ENCODE measurements at regions not wholly inside any gene's neighbourhood (a gene's known extent, or its start where the extent isn't known, plus 50 kb on each side); places are given as distances from the start of the nearest gene placed in this dataset.

GRCh38 chr5:51468196-51468595 is 84.9 kb downstream of the ISL1 start (continued):
- no peak for TF ChIP-seq TAF1 (IDR thresholded peaks at IDR 0.05; ENCODE audit: borderline replicate concordance, low read depth, low read length)
- TF ChIP-seq CHD2 (IDR thresholded peaks at IDR 0.05; ENCODE audit: low read length, partially characterized antibody) = peak; percentile 49
- peak; percentile 54 for TF ChIP-seq GATA2 (CRISPR knock-in tag; IDR thresholded peaks at IDR 0.05)

GRCh38 chr5:51471630-51472029 is 88.4 kb downstream of the ISL1 start:
- no peaks in the 10 kb centered on the region for H3K36me3 ChIP-seq (replicated peaks in 1 of 2; ENCODE audit: control insufficient read depth in 1 of 2, insufficient read depth in 2 of 2, low read length in 1 of 2)
- CTCF ChIA-PET = interaction anchor here (0.6 to 1.4 kb wide), 3 partner anchors 47 to 508 kb away, joined by 3 to 5 read pairs (median 3); no protein-coding TSS in a partner anchor

More at GRCh38 chr5:51471630-51472029, 88.4 kb downstream of the ISL1 start:
- Histone ChIP-seq H3K9me2 (no peaks in the 10 kb centered on the region), H3K9ac (no peak overlapping the region), H3K27ac (ENCODE audit: low read depth in 2 of 2, low read length in 1 of 2) (peak overlapping the region in 1 of 2 experiments; percentile 99; a peak in 3 of 4 replicates), H3K4me3 (ENCODE audit: low read depth in 2 of 2, low read length in 1 of 2) (peak overlapping the region in 1 of 2 experiments; percentile 15; a peak in 2 of 4 replicates), H3F3A (replicated peaks; ENCODE audit: insufficient read depth) (no peaks in the 10 kb centered on the region), H3K79me2 (ENCODE audit: insufficient read depth) (no peaks in the 10 kb centered on the region), H3K9me3 (no peaks in the 10 kb centered on the region), H2AFZ (ENCODE audit: low read depth) (no peak overlapping the region; the same call in 1 of the 2 replicates), H3K4me2 (no peak overlapping the region), H4K20me1 (ENCODE audit: insufficient read depth) (no peaks in the 10 kb centered on the region), H3K4me1 (ENCODE audit: control insufficient read depth in 1 of 2, insufficient read depth in 2 of 2, low read depth in 1 of 2, low read length in 1 of 2) (peaks cover 0 to 39% of the 10 kb centered on the region in 2 experiments; a peak in 2 of 4 replicates), H3K27me3 (ENCODE audit: insufficient read depth) (no peaks in the 10 kb centered on the region)
- peak in 1 of 2 experiments; percentile 44; a peak in 1 of 4 replicates for TF ChIP-seq EP300 (IDR thresholded peaks at IDR 0.05; ENCODE audit: borderline replicate concordance in 1 of 2, low read depth in 1 of 2, low read length in 1 of 2)
- no peak for TF ChIP-seq CTCF (IDR thresholded peaks at IDR 0.05)
- no peak for TF ChIP-seq TAF1 (IDR thresholded peaks at IDR 0.05; ENCODE audit: borderline replicate concordance, low read depth, low read length)
- TF ChIP-seq JUND (IDR thresholded peaks at IDR 0.05) = 0 out of 2 replicates have a peak, but pooled peaks have one; percentile 32
- TF ChIP-seq SIN3A (IDR thresholded peaks at IDR 0.05; ENCODE audit: borderline replicate concordance, low read depth, low read length) = no peak
- TF ChIP-seq NFIC (IDR thresholded peaks at IDR 0.05; ENCODE audit: borderline replicate concordance) = 0 out of 2 replicates have a peak, but pooled peaks have one; percentile 18
- TF ChIP-seq REST (IDR thresholded peaks at IDR 0.05; ENCODE audit: low read depth, low read length) = no peak
- TF ChIP-seq MAX (IDR thresholded peaks at IDR 0.05; ENCODE audit: low read depth) = no peak
- peak; percentile 22; the same call in 1 of the 2 replicates for TF ChIP-seq TCF12 (IDR thresholded peaks at IDR 0.05)
- DNase-seq = no peak
- POLR2A ChIA-PET = interaction anchor here (1.2 kb wide), 1 partner anchor 89 kb away, joined by 3 read pairs; the partner anchor contains the start of gene ISL1
- 18% methylated on average over 1 of the region's 1 CpG for WGBS (ENCODE audit: low lambda C conversion rate)

Data from SK-N-SH (cell line).